GM18498 (cell line): ENCODE measurements at regions not wholly inside any gene's neighbourhood (a gene's known extent, or its start where the extent isn't known, plus 50 kb on each side); places are given as distances from the start of the nearest gene placed in this dataset.

ENCODE experiments used
- ATAC-seq: cut with Tn5 transposase; IDR thresholded peaks from one replicate; pipeline ENCODE4 v1.9.1; 2021; ENCODE audit warnings: mild to moderate bottlenecking, moderate library complexity; ENCODE audit not compliant: unreplicated experiment

DNA sequence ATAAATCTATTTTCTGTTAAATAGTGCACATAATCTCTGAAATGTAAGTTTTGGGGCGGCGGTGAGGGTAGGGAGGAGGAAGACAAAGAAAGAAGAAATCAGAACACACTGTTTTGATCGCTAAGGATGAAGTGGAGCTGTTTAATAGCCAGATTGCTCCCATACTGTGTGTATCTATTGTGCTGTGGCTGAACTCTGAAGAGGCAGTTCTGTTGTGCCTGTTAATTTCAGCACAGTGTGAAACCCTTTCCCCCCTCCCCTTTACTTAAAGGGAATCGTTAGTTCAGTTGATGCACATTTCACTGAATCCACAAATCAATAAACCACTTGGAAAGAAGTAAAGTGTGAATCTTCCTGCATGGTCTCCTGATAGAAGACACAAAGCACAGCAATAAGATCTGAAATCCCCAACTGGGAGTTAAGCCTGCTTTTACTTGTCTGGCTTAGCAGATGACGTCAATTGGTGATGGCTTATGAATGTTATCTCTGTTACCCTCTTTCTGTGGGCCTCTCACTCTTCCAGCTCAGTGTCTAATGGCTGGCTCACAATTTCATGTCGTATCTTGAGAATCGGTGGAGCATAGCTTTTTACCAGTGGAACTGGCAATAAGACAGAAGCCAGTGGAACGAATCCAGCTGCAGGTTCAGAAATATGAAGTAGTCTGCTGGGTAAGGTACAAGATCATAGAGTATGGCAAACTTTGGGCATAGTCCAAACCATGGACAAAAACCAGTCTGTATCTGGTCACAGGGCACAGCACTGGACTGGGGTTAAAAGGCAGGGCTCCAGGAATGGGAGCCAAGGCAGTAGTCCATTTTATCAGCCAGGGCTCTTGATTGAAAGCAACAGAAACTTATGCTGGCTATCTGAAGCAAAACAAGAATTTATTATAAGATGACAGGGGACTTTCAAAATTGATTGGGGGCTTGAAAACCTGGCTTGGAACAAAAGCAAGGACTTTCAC lies 413.5 kb upstream of the SEL1L start:
- ATAC-seq: no peak

DNA sequence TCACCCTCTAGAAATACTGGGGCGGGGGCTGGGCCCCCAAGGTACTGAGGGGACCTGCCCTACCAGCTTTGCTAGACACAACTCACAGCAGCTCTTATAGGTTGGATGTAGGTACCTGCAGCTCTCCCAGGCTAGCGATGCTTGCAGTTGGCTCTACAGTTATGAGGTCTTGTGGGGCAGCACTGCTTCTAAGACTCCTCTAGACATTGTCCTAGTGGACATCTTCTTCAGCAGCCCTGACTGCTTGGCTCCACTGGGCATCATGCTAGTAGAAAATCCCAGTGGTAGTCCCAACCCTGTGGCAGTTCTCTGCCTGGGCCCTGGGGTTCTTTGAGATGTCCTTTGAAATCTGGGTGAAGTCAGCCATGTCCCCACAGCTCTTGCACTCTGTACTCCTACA lies 419.3 kb upstream of the SEL1L start:
- no peak for ATAC-seq

DNA sequence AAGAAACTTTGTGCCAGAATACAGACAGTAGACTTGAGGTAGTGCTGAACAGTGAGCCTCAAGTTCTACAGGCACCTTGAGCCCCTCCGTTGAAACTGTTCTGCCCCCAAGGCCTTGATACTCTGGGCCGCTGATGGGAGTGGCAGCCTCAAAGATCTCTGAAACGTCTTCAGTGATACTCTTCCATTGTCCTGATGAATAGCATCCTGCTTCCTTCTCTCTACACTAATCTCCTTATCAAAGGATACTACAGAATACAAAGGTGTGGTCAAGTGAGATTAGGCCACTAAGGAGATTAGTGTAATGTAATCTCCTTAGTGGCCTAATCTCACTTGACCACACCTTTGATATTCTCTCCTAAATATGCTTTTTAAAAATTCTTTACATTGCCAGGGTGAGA lies 419.8 kb upstream of the SEL1L start:
- ATAC-seq: no peak

DNA sequence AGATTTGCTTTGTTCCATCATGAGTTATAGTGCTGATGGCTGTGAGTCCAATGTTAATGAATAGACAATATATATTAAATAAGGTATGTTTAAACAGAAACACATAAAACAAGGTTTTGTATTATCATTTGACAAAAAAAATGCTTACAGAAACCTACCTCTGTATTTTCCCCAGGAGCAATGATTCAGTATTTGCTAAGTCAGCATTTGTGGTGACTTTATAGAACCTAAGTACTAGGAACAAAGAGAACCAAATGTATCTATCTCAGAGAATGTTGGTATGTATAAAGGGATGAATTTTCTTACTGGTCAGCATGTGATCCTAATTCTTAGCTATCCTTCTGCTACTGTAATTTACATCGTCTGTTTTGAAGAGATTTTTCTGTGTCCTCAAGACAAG lies 421.5 kb upstream of the SEL1L start:
- no peak for ATAC-seq

DNA sequence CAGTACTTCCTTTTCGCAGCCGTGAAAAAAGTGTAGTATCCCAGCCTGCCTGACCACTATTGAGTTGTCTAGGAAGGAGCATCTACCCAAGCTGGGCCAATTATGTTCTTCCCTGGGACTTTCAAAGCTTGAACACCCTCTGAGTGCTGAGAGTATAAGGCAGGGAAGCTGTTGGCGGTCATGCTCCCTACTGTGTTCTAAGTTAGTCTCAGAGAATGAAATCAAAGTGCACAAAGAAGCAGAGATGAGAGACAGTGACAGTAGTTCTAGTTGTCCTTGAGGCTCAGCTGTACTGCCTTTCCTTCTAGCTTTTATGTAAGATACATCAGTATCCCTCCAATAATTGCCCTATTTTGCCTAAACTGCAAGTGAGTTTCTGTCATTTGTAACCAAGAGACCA lies 427.1 kb upstream of the SEL1L start:
- no peak for ATAC-seq

DNA sequence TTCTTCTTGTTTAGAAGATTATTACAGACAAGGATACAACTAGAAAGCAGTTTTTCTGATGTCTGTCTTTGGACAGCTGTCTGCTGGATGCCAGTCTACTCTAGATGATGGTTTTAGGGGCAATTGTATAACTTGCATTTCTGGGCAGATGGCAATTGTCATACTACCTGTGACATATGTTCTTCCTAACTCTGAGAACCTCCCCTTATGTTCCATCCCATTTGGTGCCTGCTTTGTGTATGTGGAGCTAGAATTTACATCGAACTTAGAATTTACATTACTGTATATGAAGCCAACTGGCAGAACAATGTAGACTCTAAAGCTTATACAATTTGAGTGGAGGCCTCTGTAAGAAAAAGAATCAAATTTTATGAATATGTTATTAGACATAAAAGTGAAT lies 430.2 kb upstream of the SEL1L start:
- ATAC-seq: no peak

DNA sequence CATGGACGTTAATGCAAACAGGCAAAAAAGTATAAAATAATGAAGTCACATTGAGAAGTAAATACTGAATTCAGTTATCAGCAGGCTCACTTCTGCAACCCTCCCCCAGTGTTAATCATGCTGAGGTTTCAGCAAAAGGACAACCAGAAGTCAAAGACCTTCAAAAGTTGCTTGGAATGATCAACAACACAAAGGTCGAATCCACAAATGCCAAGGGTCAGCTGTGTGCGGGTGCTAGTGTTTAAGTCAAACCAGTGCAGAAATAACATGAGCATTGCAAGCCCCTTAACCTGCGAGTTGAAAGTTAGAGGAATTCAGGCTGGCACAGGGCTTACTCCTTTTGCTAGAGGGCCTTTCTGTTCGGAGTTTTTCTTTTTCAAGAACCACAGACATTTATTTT lies 436.7 kb upstream of the SEL1L start:
- no peak for ATAC-seq

DNA sequence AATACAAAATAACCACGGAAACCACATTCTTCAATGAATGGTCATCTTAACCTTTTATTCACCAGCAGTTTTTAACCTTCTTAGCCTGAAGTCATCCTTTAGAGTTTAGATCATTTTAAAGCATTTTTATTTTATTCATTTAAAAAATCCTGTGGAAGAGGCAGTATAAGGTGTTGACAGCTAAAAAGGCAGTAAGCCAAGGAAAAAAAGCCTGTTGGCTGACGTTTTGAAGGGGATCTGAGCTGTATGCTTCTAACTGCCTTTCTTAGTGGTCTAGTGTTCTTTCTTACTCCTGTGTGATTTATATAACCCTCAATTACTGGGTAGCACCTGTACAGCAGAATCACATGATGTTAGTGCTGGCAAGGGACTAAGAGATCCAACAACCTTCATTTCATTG lies 438.3 kb upstream of the SEL1L start:
- ATAC-seq: no peak

DNA sequence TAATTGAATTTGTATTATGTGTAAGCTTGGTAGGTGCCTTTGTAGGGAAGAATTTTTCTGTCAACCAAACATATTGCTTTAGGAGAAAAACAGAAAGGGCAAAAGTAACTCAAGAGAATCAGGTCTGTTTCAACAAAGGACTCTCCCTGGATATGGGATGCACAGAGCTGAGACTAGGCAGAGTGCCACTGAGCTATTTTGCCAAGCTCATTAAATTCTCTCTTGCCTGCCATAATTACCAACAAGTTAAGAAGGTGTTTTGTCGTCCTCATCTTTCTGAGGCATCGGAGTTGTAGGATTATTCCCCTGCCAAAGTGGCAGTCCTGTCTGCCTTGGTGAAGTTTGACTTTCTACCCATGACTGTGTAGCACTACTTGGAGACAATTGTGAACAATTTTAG lies 438.9 kb upstream of the SEL1L start:
- no peak for ATAC-seq

DNA sequence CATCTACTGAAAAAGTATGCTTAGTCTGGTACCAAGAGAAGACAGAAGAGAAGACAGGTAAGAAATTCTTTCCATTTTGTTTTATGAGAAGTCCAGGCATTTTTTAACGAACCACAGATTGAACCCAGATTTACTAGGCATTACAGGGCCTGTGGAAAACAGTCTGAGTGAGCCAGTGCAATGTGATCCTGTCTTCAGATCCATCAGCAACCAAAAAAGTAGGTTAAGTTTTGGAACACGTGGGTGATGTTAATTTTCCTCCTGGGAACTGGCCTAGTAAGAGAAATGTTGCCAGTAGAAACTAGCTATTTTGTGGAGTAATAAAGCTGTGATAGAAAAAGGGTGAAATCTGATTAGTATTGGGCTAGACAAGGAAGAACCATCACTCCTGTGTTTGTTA lies 440.9 kb upstream of the SEL1L start:
- ATAC-seq: no peak

DNA sequence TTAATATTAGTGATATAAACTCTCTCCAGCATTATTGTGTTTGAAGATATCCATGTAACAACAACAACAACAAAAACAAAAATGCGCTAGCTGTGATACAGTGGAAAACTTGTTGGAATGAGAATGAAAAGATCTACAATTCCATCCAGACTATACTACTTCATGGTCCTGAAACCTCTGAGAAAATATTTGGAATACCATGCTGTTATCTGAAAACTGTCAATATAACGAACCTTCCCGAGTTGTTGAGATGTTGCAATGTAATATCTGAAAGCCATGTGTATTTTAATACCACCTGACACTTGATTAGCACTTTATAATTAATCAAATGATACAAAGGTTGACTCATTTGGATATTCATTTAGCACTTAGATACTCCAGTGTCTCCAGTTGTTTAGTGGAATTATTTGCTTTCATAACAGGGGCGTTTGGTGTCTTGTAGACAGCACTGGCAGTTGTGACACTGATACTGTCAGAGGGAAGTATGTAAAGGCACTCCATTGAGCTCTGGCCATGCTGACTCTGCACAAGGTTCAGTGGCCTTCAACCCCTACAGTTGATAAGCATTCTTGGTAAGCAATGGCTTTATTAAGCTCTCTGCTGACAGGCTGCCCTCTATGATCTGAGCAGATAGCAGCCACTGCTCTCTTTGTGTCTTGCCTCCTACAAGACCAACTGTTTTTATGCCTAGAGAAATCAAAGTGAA lies 447.1 kb upstream of the SEL1L start:
- no peak for ATAC-seq

DNA sequence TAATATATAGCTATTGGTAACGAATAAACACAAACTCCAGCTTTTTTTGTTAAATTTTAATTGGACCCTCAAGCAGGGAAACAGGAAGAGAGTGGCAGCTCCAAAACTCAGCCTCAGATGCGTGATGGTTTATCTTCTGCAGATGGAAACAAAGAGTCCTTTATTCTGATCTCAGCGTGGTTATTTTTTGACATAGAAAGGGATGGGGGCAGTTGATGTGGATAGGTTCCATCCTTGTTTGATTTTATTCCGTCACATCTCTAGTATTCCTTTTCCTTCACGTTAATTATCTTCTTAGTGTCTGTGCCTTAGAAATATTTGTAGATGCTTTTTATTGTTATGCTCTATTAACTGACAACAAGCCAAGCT lies 447.6 kb upstream of the SEL1L start:
- ATAC-seq: no peak

DNA sequence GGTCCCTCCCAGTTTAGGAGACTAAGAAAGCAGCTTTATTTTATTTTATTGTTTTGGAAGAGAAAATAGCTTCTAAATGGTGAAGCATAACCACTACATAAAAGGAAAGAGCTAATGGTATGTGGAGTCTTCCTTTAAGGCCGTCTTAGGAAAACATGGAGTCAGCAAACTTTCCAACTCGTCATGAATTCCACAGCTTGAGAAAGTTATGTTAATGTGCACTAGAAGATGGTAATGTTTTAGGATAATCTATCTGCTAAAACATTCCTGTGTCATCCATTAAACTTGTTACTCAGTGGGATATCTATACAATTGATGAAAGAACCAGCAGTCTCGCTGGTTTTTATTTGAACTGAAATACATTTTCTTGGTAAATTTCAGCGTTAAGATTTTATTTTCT lies 448.4 kb upstream of the SEL1L start:
- no peak for ATAC-seq

DNA sequence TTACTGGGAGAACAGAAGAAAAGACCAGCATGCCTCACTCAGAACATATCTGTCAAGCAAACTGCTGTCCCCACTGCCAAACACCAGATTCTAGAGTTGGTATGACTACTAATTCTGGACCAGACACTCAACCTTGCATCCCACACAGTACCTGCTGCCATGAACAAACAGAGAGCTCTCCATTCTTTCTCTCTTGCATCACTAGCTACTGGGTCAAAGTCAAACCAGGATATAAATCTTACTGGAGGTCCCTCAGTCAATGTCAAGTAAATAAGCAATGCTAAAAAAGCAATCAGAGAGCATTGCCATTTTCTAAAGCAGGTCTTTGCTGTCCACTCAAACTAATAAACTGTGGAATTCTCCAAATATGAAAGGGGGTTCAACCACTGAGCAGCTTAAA lies 452.4 kb upstream of the SEL1L start:
- no peak for ATAC-seq

DNA sequence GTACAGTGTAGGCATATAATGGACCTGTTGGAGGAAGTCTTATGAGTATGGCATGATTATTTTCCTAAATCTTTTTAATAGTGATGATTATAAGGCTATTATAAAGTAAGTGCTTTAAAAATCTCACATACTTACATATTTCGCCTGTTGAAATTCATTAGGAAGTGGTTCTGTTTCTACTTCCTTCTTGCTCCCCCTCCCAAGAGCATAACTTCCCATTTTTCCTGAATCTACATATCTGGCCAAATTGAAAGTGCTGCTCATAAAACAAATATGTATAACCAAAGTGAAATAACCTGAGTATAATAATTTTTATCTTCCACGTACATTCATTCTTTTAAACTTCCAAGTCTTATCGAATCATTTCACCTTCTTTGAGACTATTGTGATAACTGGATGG lies 455.6 kb upstream of the SEL1L start:
- no peak for ATAC-seq

DNA sequence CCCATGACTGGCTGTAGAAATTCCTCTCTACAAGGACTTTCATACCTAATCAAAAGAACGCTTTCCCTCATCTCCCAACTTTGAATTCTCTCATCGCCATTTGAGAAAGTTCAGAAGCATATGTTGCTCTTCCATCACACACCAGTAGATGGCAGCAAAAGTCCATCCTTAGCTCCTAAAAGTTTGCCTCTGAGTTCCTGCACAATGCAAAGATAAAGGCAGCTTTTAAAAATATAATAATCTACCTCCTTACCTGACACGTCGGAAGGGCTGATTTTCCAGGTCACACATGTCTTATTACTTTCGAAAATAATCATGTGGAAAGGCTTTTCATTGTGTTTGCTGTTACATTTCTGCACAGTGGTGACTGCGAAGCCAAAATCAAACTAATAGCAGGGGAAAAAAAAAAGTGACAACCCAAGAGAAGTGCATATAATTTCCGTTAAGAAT lies 456.7 kb upstream of the SEL1L start:
- peak; percentile 76 for ATAC-seq

DNA sequence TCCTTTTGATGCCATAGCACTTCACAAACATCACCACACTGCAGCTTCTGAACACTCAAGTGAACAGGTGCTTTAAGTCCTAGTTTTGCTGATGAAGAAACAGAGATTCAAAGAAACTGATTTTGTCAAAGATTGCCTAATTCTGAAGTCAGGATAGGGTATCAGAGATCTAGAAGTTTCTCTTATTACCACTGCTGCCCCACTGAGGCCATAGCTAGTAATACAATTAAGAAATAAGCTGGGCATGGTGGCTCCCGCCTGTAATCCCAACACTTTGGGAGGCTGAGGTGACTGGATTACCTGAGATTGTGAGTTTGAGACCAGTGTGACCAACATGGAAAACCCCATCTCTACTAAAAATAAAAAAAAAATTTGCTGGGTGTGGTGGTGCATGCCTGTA lies 458.3 kb upstream of the SEL1L start:
- peak; percentile 63 for ATAC-seq

DNA sequence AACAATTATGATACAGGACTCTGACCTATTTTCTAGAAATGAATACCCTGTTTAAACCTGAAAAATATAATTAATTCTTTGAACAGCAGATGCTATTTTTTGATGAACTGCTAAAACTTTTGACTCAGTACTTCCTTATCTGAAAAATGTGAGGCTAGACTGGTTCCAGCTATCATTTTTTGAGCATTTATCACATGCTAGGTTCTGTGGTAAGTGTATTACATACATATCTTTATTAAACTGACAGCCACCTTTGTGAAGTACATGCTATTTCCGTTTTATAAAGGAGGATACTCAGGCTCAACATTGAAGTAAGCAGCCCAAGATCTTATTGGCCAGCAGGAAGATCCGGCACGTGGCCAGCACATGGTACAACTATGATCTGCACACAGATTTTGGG lies 459.8 kb upstream of the SEL1L start:
- no peak for ATAC-seq

DNA sequence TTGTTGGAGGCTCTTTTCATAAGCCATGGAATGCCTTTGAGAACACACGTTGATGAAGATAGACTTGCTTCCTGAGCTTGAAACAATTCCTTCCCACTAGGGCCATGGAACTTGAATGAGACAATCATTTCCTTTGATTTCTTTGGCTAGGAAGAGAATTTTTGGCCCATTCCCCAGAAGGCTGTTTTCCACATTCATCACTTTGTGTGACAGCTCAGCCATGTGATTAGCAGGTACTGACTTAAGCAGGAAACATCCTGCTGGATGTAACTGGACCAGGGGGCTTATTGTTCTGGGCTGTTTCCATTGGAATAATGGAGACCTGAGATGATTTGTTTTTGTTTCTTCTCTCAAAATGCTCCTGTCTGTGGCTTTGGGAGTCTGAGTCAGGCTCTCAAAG lies 469.8 kb upstream of the SEL1L start:
- ATAC-seq: no peak

DNA sequence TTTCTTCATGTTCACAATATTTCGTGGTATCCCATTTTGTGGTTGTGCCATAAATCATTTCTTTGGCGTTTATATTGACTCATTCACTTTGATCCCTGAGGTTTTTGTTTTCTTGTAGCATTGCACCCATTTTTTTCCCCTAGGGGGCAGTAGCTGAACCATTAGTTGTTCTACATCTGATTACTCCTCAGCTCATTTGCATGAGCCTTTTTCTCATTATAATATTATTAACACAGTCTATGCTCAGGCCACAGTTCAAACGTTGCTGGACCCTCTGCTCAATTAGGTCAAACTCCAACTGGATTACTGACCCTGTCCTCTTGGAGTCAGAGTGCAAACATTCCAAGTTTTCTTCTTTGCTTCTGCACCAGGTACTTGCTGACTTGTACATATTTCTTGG lies 475.4 kb upstream of the SEL1L start:
- no peak for ATAC-seq

DNA sequence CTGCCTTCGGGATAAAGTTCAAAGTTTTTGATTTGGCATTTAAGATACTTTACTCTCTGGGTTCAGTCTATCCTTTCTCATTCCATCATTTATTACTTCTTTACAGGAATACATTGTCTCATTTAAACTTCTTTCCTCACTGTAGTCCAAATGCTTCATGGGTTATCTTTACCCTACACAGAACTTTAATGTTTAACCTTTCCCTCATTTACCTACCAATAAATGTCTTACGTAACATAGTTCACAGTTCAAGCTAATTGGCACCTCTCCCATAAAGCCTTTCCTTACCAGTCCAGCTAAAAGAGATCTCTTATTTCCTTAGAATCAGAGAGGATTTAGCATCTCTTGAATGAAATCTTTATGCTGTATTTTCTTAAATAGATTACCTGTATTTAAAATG lies 476.3 kb upstream of the SEL1L start:
- no peak for ATAC-seq

DNA sequence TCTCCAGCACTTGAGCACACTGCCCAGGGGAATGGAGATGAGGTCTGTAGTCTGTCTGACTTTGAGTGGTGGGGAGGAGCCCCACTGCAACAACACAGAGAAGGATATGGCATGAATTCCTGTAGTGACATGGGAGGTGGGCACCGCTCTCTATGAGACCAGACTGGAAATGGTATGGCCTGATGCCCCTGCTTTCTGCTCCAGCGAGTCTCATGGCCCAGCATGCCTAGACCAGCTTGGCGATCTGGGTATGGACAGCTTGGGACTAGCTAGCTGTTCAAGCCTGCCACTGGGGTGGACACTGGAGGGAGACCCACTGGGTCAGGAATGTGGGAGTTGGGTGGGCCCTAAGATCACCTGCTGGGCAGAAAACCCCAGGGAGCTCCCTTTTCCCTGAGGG lies 477.8 kb upstream of the SEL1L start:
- ATAC-seq: no peak
